Activated B cell treated with CpG ODN at 0.5 μM for 24 hours (primary cell): ENCODE measurements at regions not wholly inside any gene's neighbourhood (a gene's known extent, or its start where the extent isn't known, plus 50 kb on each side); places are given as distances from the start of the nearest gene placed in this dataset.

Experiments
- ATAC-seq: fragments of 200-7000 bp; cut with Tn5 transposase; one replicate; pipeline ENCODE4 v1.10.0; 2021; ENCODE audit warnings: low read depth, mild to moderate bottlenecking, moderate library complexity
- CTCF ChIA-PET: fragments of 350-600 bp; sonication (Branson Sonifier 250); formaldehyde crosslinking; loops from one replicate; lab custom pipeline; 2021; ENCODE audit warnings: antibody characterized with exemption; lab: Charles Lee
- POLR2A ChIA-PET: fragments of 350-600 bp; sonication (Branson Sonifier 250); formaldehyde crosslinking; loops from one replicate; lab custom pipeline; 2021; ENCODE audit warnings: antibody characterized with exemption; lab: Charles Lee
- DNase-seq: peaks from one replicate; pipeline ENCODE4 v3.0.0; 2022
- H3K27ac Mint-ChIP-seq: one replicate; pipeline ENCODE4 v1.8.0; 2020; ENCODE audit warnings: mixed read lengths
- H3K27me3 Mint-ChIP-seq: one replicate; pipeline ENCODE4 v1.8.0; 2021; ENCODE audit warnings: mixed read lengths
- H3K36me3 Mint-ChIP-seq: one replicate; pipeline ENCODE4 v1.8.0; 2021; ENCODE audit warnings: low read depth, mixed read lengths
- H3K4me1 Mint-ChIP-seq: one replicate; pipeline ENCODE4 v1.8.0; 2021; ENCODE audit warnings: mixed read lengths
- H3K4me3 Mint-ChIP-seq: one replicate; pipeline ENCODE4 v1.8.0; 2020; ENCODE audit warnings: mild to moderate bottlenecking, mixed read lengths
- H3K9me3 Mint-ChIP-seq: one replicate; pipeline ENCODE4 v1.8.0; 2020; ENCODE audit warnings: mixed read lengths
- CTCF ChIP-seq: fragments of 200-600 bp; IDR thresholded peaks from one replicate; pipeline ENCODE4 v1.8.0; 2022; ENCODE audit warnings: antibody characterized with exemption, mild to moderate bottlenecking
- intact Hi-C: fragments of 100-400 bp; cut with micrococcal nuclease; formaldehyde crosslinking; loops from one replicate; pipeline ENCODE4 v1.15.1; 2024

- peaks cover 6% of the 10 kb centered on the region for H3K9me3 Mint-ChIP-seq
- POLR2A ChIA-PET = no interaction called here
Measured at GRCh38 chr1:116832932-116833578, 76.7 kb upstream of the PTGFRN start.

GRCh38 chr1:116833718-116834117 lies 76.0 kb upstream of the PTGFRN start:
- POLR2A ChIA-PET = no interaction called here
- intact Hi-C loops = no loop called here
- DNase-seq (no peak), ATAC-seq (no peak)
- CTCF ChIA-PET = no interaction called here
- H3K9me3 Mint-ChIP-seq = peaks cover 6% of the 10 kb centered on the region
- peaks cover 8% of the 10 kb centered on the region for H3K27me3 Mint-ChIP-seq
- H3K36me3 Mint-ChIP-seq = no peaks in the 10 kb centered on the region
- no peak overlapping the region for H3K4me3 Mint-ChIP-seq
- no peak overlapping the region for H3K27ac Mint-ChIP-seq
- no peaks in the 10 kb centered on the region for H3K4me1 Mint-ChIP-seq
- no peak for TF ChIP-seq CTCF

More at GRCh38 chr1:116832932-116833578, 76.7 kb upstream of the PTGFRN start:
- Mint-ChIP-seq H3K4me1 (no peaks in the 10 kb centered on the region), H3K4me3 (no peak overlapping the region), H3K27ac (no peak overlapping the region), H3K27me3 (peaks cover 8% of the 10 kb centered on the region), H3K36me3 (no peaks in the 10 kb centered on the region)
- no peak for TF ChIP-seq CTCF
- CTCF ChIA-PET = no interaction called here
- intact Hi-C loops = no loop called here
- no peak for ATAC-seq
- no peak for DNase-seq

- Mint-ChIP-seq H3K27me3 (peaks cover 8% of the 10 kb centered on the region), H3K4me3 (no peak overlapping the region), H3K27ac (no peak overlapping the region), H3K4me1 (no peaks in the 10 kb centered on the region), H3K36me3 (no peaks in the 10 kb centered on the region), H3K9me3 (peaks cover 6% of the 10 kb centered on the region)
- POLR2A ChIA-PET = no interaction called here
- DNase-seq = no peak
- intact Hi-C loops = no loop called here
- no peak for ATAC-seq
- CTCF ChIA-PET = no interaction called here
- no peak for TF ChIP-seq CTCF
Measured at GRCh38 chr1:116834595-116834994, 75.1 kb upstream of the PTGFRN start.

GRCh38 chr1:116835161-116835560 lies 74.6 kb upstream of the PTGFRN start:
- ATAC-seq (no peak), DNase-seq (no peak)
- Mint-ChIP-seq H3K9me3 (peaks cover 6% of the 10 kb centered on the region), H3K4me3 (no peak overlapping the region), H3K4me1 (no peaks in the 10 kb centered on the region), H3K27me3 (peaks cover 8% of the 10 kb centered on the region), H3K27ac (no peak overlapping the region), H3K36me3 (no peaks in the 10 kb centered on the region)
- POLR2A ChIA-PET = no interaction called here
- CTCF ChIA-PET = no interaction called here
- no peak for TF ChIP-seq CTCF
- intact Hi-C loops = no loop called here

GRCh38 chr1:116836099-116836498 lies 73.6 kb upstream of the PTGFRN start:
- no peak for DNase-seq
- Mint-ChIP-seq H3K4me1 (no peaks in the 10 kb centered on the region), H3K9me3 (peaks cover 6% of the 10 kb centered on the region), H3K4me3 (no peak overlapping the region), H3K27me3 (peaks cover 8% of the 10 kb centered on the region), H3K27ac (no peak overlapping the region), H3K36me3 (no peaks in the 10 kb centered on the region)
- TF ChIP-seq CTCF = no peak
- no peak for ATAC-seq
- ChIA-PET POLR2A (no interaction called here), CTCF (no interaction called here)
- intact Hi-C loops = no loop called here
